HEK293 (cell line): ENCODE measurements at regions not wholly inside any gene's neighbourhood (a gene's known extent, or its start where the extent isn't known, plus 50 kb on each side); places are given as distances from the start of the nearest gene placed in this dataset.

Experiments
- EGR2 ChIP-seq: fragments of 450-650 bp; formaldehyde crosslinking; IDR thresholded peaks from 2 replicates; pipeline ENCODE4 v1.5.1; 2016; ENCODE audit warnings: low read depth, missing biosample characterization, missing genetic modification characterization
- ZNF121 ChIP-seq: fragments of 450-650 bp; formaldehyde crosslinking; IDR thresholded peaks from 2 replicates; pipeline ENCODE4 v1.5.1; 2016; ENCODE audit warnings: missing biosample characterization, missing genetic modification characterization
- ZNF558 ChIP-seq: fragments of 450-650 bp; formaldehyde crosslinking; IDR thresholded peaks from 2 replicates; pipeline ENCODE4 v1.5.1; 2016; ENCODE audit warnings: missing biosample characterization, missing genetic modification characterization
- ZNF747 ChIP-seq: fragments of 450-650 bp; formaldehyde crosslinking; IDR thresholded peaks from 2 replicates; pipeline ENCODE4 v1.5.1; 2016; ENCODE audit warnings: missing biosample characterization, missing genetic modification characterization
- TF ChIP-seq, protein P1 (sequence below): fragments of 450-650 bp; formaldehyde crosslinking; IDR thresholded peaks from 2 replicates; pipeline ENCODE4 v1.5.1; 2016; ENCODE audit warnings: missing biosample characterization, missing genetic modification characterization, low read depth
- TF ChIP-seq, protein P2 (sequence below): fragments of 450-650 bp; formaldehyde crosslinking; IDR thresholded peaks from 2 replicates; pipeline ENCODE4 v1.5.1; 2016; ENCODE audit warnings: missing biosample characterization, missing genetic modification characterization

GRCh38 chrX:66919280-66919832, 280.5 kb upstream of the EDA2R start:
- TF ChIP-seq, protein P1, sequence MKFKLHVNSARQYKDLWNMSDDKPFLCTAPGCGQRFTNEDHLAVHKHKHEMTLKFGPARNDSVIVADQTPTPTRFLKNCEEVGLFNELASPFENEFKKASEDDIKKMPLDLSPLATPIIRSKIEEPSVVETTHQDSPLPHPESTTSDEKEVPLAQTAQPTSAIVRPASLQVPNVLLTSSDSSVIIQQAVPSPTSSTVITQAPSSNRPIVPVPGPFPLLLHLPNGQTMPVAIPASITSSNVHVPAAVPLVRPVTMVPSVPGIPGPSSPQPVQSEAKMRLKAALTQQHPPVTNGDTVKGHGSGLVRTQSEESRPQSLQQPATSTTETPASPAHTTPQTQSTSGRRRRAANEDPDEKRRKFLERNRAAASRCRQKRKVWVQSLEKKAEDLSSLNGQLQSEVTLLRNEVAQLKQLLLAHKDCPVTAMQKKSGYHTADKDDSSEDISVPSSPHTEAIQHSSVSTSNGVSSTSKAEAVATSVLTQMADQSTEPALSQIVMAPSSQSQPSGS: peak; percentile 31; the same call in 1 of the 2 replicates
- TF ChIP-seq ZNF121 (tag by site-specific recombination) (no peak), ZNF747 (no peak), ZNF558 (tag by site-specific recombination) (no peak), EGR2 (tag by site-specific recombination) (no peak)
- TF ChIP-seq, protein P2, sequence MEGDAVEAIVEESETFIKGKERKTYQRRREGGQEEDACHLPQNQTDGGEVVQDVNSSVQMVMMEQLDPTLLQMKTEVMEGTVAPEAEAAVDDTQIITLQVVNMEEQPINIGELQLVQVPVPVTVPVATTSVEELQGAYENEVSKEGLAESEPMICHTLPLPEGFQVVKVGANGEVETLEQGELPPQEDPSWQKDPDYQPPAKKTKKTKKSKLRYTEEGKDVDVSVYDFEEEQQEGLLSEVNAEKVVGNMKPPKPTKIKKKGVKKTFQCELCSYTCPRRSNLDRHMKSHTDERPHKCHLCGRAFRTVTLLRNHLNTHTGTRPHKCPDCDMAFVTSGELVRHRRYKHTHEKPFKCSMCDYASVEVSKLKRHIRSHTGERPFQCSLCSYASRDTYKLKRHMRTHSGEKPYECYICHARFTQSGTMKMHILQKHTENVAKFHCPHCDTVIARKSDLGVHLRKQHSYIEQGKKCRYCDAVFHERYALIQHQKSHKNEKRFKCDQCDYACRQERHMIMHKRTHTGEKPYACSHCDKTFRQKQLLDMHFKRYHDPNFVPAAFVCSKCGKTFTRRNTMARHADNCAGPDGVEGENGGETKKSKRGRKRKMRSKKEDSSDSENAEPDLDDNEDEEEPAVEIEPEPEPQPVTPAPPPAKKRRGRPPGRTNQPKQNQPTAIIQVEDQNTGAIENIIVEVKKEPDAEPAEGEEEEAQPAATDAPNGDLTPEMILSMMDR: no peak
